ENCODE measurements at regions not wholly inside any gene's neighbourhood (a gene's known extent, or its start where the extent isn't known, plus 50 kb on each side); places are given as distances from the start of the nearest gene placed in this dataset.

- H3K79me2 ChIP-seq (ENCODE audit: insufficient read depth, low read length): no peaks in the 10 kb centered on the region
- H3K9ac ChIP-seq (ENCODE audit: low read depth, low read length, poor library complexity, severe bottlenecking): no peak overlapping the region
- H3K4me2 ChIP-seq (ENCODE audit: low read depth, low read length, poor library complexity, severe bottlenecking): no peak overlapping the region
- H3F3A ChIP-seq (ENCODE audit: low read depth): no peaks in the 10 kb centered on the region
- no peak overlapping the region for H2AFZ ChIP-seq (ENCODE audit: low read length)
- TF ChIP-seq EZH2phosphoT487 (IDR thresholded peaks at IDR 0.05; ENCODE audit: borderline replicate concordance) (no peak), CTCF (conservative IDR thresholded peaks at IDR 0.05; ENCODE audit: low read length) (no peak)
- H3K36me3 ChIP-seq (ENCODE audit: insufficient read depth, low read length): no peaks in the 10 kb centered on the region
- H3K4me1 ChIP-seq (ENCODE audit: insufficient read depth, low read length, poor library complexity, severe bottlenecking): peaks cover 5% of the 10 kb centered on the region
- H3K4me3 ChIP-seq (ENCODE audit: low read length, poor library complexity, severe bottlenecking): no peak overlapping the region
- H3K27me3 ChIP-seq (ENCODE audit: insufficient read depth, low read length, poor library complexity, severe bottlenecking): no peaks in the 10 kb centered on the region
- no peaks in the 10 kb centered on the region for H3K9me2 ChIP-seq (replicated peaks; ENCODE audit: low read depth, low read length)
- H4K20me1 ChIP-seq (ENCODE audit: insufficient read depth, low read length, poor library complexity, severe bottlenecking): no peaks in the 10 kb centered on the region
- no peaks in the 10 kb centered on the region for H3K9me3 ChIP-seq (ENCODE audit: insufficient read depth, low read depth, low read length)
Observed at GRCh38 chr2:234625626-234626250, 128.9 kb upstream of the ARL4C start.

GRCh38 chr2:234623521-234623991, 126.7 kb upstream of the ARL4C start:
- Histone ChIP-seq H3K27me3 (ENCODE audit: insufficient read depth, low read length, poor library complexity, severe bottlenecking) (no peaks in the 10 kb centered on the region), H3K9me3 (ENCODE audit: insufficient read depth, low read depth, low read length) (no peaks in the 10 kb centered on the region), H2AFZ (ENCODE audit: low read length) (no peak overlapping the region), H3K4me1 (ENCODE audit: insufficient read depth, low read length, poor library complexity, severe bottlenecking) (peaks cover 21% of the 10 kb centered on the region), H3K36me3 (ENCODE audit: insufficient read depth, low read length) (no peaks in the 10 kb centered on the region), H3F3A (ENCODE audit: low read depth) (0 out of 2 replicates have a peak, but pooled peaks cover 4% of the 10 kb centered on the region), H3K4me3 (ENCODE audit: low read length, poor library complexity, severe bottlenecking) (no peak overlapping the region), H3K4me2 (ENCODE audit: low read depth, low read length, poor library complexity, severe bottlenecking) (no peak overlapping the region), H3K79me2 (ENCODE audit: insufficient read depth, low read length) (no peaks in the 10 kb centered on the region), H3K9ac (ENCODE audit: low read depth, low read length, poor library complexity, severe bottlenecking) (no peak overlapping the region), H4K20me1 (ENCODE audit: insufficient read depth, low read length, poor library complexity, severe bottlenecking) (no peaks in the 10 kb centered on the region), H3K9me2 (replicated peaks; ENCODE audit: low read depth, low read length) (no peaks in the 10 kb centered on the region)
- TF ChIP-seq EZH2phosphoT487 (IDR thresholded peaks at IDR 0.05; ENCODE audit: borderline replicate concordance): no peak
- TF ChIP-seq CTCF (conservative IDR thresholded peaks at IDR 0.05; ENCODE audit: low read length): no peak

GRCh38 chr2:234621120-234621519, 124.2 kb upstream of the ARL4C start:
- no peak overlapping the region for H3K4me2 ChIP-seq (ENCODE audit: low read depth, low read length, poor library complexity, severe bottlenecking)
- no peak for TF ChIP-seq EZH2phosphoT487 (IDR thresholded peaks at IDR 0.05; ENCODE audit: borderline replicate concordance)
- TF ChIP-seq CTCF (conservative IDR thresholded peaks at IDR 0.05; ENCODE audit: low read length): no peak
- H3K79me2 ChIP-seq (ENCODE audit: insufficient read depth, low read length): no peaks in the 10 kb centered on the region
- H3F3A ChIP-seq (ENCODE audit: low read depth): 0 out of 2 replicates have a peak, but pooled peaks cover 4% of the 10 kb centered on the region
- no peak overlapping the region for H2AFZ ChIP-seq (ENCODE audit: low read length)
- H3K9me3 ChIP-seq (ENCODE audit: insufficient read depth, low read depth, low read length): no peaks in the 10 kb centered on the region
- no peak overlapping the region for H3K9ac ChIP-seq (ENCODE audit: low read depth, low read length, poor library complexity, severe bottlenecking)
- no peak overlapping the region for H3K4me3 ChIP-seq (ENCODE audit: low read length, poor library complexity, severe bottlenecking)
- H3K36me3 ChIP-seq (ENCODE audit: insufficient read depth, low read length): no peaks in the 10 kb centered on the region
- H3K4me1 ChIP-seq (ENCODE audit: insufficient read depth, low read length, poor library complexity, severe bottlenecking): peaks cover 21% of the 10 kb centered on the region
- peaks cover 14% of the 10 kb centered on the region for H3K27me3 ChIP-seq (ENCODE audit: insufficient read depth, low read length, poor library complexity, severe bottlenecking)
- H3K9me2 ChIP-seq (replicated peaks; ENCODE audit: low read depth, low read length): no peaks in the 10 kb centered on the region
- H4K20me1 ChIP-seq (ENCODE audit: insufficient read depth, low read length, poor library complexity, severe bottlenecking): no peaks in the 10 kb centered on the region

Measured in Loucy (cell line).